Fibroblast of pulmonary artery (primary cell): ENCODE measurements at regions not wholly inside any gene's neighbourhood (a gene's known extent, or its start where the extent isn't known, plus 50 kb on each side); places are given as distances from the start of the nearest gene placed in this dataset.

Experiments
- DNase-seq: peaks from one replicate; pipeline ENCODE4 v3.0.0-alpha.2; 2010; ENCODE audit warnings: low read depth
- H3K4me3 ChIP-seq: replicated peaks from 2 replicates; pipeline ENCODE4 v1.5.1; 2011; ENCODE audit warnings: low read depth, mild to moderate bottlenecking, control low read depth, low read length, moderate library complexity
- CTCF ChIP-seq: IDR thresholded peaks from 2 replicates; pipeline ENCODE4 v1.5.1; 2011; ENCODE audit warnings: mild to moderate bottlenecking, control low read depth, low read length, inconsistent platforms; ENCODE audit errors: missing control alignments

DNA sequence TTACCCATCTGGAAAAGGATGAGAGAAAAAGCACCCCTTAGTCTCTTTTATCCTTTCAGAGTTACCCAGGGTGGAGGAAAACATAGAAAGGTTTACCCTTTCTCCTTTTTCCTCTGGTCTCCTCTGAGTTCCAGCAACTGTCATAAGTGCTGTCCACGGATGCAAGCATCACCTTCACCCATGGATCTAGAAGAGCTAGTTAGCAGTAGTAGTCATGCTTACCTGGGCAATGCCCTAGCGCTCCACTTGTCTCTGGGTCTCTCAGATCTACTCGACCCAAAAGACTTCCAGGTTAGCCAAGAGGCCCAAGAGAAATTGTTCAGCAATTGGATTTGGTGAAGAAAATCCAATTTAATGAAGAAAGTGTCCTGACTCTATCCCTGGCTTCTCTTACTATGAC lies 656.2 kb upstream of the PTPRD start:
- no peak overlapping the region for H3K4me3 ChIP-seq
- peak; percentile 0 for DNase-seq
- no peak for TF ChIP-seq CTCF

DNA sequence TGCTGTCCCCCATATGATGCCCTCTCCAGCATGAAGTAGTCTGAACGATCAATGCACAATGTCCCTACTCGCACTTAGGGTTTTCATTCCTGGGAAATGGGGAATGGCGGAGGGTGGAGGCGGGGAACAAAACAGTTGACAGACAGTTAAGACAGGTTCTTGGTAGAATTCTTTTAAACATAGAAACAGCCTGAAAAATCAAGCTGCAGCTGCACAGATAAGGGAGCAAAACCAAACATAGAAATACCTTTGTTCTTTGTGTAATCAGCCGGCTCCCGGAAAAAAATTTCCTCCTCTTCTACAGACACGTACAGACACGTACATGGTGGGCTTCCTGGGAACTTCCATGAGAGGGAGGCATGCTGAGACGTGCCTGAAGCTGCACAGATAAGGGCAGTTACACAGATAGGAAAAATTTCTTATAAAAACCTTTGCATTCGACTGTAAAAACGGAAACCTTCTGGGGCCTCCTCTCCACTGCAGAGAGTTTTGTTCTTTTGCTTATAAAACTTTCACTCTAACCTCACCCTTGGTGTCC lies 662.4 kb upstream of the PTPRD start:
- H3K4me3 ChIP-seq: no peak overlapping the region
- no peak for DNase-seq
- TF ChIP-seq CTCF: no peak

DNA sequence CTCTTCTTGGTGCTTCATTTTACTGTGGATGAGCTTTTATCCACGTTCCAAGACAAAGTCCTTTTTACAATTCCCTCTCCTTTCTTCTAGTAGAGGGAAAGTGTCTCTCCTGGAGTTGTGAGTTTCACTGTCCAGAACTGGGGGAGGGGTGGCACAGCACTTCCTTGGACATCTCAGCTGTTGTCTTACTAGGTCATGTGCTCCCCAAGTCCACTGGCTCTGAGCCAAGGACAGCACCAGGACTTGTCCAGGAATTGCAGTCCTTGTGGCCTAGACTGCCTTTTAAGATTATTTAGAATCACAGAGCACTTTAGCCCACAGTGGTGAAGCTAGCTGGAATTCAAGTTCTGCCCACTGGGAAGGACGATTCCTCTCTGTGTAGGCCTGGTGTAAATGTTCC lies 700.2 kb upstream of the PTPRD start:
- no peak overlapping the region for H3K4me3 ChIP-seq
- no peak for TF ChIP-seq CTCF
- peak; percentile 0 for DNase-seq

DNA sequence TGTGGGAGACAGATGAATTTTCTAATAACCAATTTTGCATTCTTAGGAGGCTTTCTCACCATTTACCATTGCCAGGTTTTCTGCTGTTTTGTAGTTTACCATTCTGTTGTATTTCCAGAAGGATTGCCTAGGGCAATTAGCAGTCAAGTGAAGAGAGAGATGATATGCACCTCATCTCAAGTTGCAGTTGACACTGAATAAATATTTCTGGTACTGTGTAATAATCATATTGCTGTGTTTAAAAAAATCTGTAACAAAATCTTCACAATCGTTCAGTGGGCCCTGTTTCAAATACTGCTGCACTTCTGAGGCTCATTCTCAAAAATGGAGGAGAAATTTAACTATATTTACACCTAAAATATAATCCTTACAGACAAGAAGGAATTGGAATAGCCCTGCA lies 706.1 kb upstream of the PTPRD start:
- H3K4me3 ChIP-seq: no peak overlapping the region
- no peak for TF ChIP-seq CTCF
- DNase-seq: no peak

GRCh38 chr9:11319538-11319937 lies 706.7 kb upstream of the PTPRD start:
- no peak overlapping the region for H3K4me3 ChIP-seq
- peak; percentile 13 for DNase-seq
- peak; percentile 38 for TF ChIP-seq CTCF

DNA sequence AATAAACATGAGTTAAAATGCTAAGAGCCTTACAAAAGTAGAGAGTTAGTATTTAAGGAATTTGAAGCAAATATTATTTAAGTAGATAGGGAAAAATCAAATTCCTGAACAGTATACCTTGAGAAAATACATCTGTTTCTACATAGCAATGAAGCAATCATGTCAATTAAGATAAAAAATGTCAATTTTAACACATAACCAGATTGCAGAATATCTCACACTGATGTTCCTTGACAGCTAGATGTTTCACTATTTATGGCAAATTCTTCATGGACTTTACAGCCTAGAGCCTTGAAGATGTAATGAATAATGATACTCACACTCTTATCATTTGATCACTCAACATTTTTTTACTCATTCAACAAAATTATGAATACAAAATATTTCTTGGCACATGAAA lies 708.2 kb upstream of the PTPRD start:
- no peak for DNase-seq
- H3K4me3 ChIP-seq: no peak overlapping the region
- TF ChIP-seq CTCF: no peak

DNA sequence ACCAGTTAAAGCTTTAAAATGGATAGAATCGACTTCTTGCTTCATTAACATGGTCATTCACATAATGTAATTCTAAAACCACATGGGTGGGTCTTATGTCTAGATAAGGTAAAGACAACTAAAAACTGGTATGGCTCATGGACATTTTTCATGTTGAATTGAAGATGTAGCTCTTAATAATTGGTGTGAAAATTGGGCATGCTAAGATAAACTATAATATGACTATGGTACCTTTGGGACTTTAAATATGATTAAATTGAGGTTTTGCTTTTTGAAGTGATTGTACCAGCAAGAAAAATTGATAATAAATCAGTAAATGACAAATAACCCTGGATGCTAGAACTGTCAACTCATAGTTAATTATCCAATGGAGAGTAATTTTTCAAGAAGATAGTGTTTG lies 710.7 kb upstream of the PTPRD start:
- no peak overlapping the region for H3K4me3 ChIP-seq
- TF ChIP-seq CTCF: no peak
- DNase-seq: no peak
